Stimulated activated CD4-positive, alpha-beta T cell treated with anti-CD3 and anti-CD28 coated beads, Interleukin-15, amount 100 ng/mL, for 1 hour (primary cell): ENCODE measurements at regions not wholly inside any gene's neighbourhood (a gene's known extent, or its start where the extent isn't known, plus 50 kb on each side); places are given as distances from the start of the nearest gene placed in this dataset.

ENCODE experiments used
- DNase-seq, 2 donors: peaks; one replicate each; pipeline ENCODE4 v3.0.0-alpha.2; 2020; ENCODE audit warnings: low read depth in 1 of 2, low spot score in 1 of 2

- no peak for DNase-seq
Observed at GRCh38 chr21:27190601-27191000, 223.7 kb upstream of the ADAMTS5 start.

GRCh38 chr21:27189870-27190269 lies 223.0 kb upstream of the ADAMTS5 start:
- no peak for DNase-seq

- DNase-seq = no peak
Observed at GRCh38 chr21:27173053-27173452, 206.2 kb upstream of the ADAMTS5 start.

GRCh38 chr21:27171707-27172106 lies 204.8 kb upstream of the ADAMTS5 start:
- no peak for DNase-seq

- no peak for DNase-seq
Observed at GRCh38 chr21:27168084-27168483, 201.2 kb upstream of the ADAMTS5 start.

GRCh38 chr21:27164208-27165177 lies 197.6 kb upstream of the ADAMTS5 start:
- DNase-seq = no peak

- no peak for DNase-seq
Observed at GRCh38 chr21:27158967-27159366, 192.1 kb upstream of the ADAMTS5 start.

GRCh38 chr21:27157097-27157496 lies 190.2 kb upstream of the ADAMTS5 start:
- no peak for DNase-seq

GRCh38 chr21:27156666-27157065 lies 189.8 kb upstream of the ADAMTS5 start:
- no peak for DNase-seq

GRCh38 chr21:27155130-27155500 lies 188.2 kb upstream of the ADAMTS5 start:
- no peak for DNase-seq

- DNase-seq = no peak
Observed at GRCh38 chr21:27154451-27155129, 187.7 kb upstream of the ADAMTS5 start.

GRCh38 chr21:27152996-27153395 lies 186.1 kb upstream of the ADAMTS5 start:
- DNase-seq = no peak

- DNase-seq = no peak
Observed at GRCh38 chr21:27149034-27149433, 182.1 kb upstream of the ADAMTS5 start.

- no peak for DNase-seq
Observed at GRCh38 chr21:27146268-27146667, 179.4 kb upstream of the ADAMTS5 start.

GRCh38 chr21:27145134-27145798 lies 178.4 kb upstream of the ADAMTS5 start:
- no peak for DNase-seq

- DNase-seq = no peak
Observed at GRCh38 chr21:27143476-27143875, 176.6 kb upstream of the ADAMTS5 start.

GRCh38 chr21:27139526-27139925 lies 172.6 kb upstream of the ADAMTS5 start:
- no peak for DNase-seq

GRCh38 chr21:27134516-27134915 lies 167.6 kb upstream of the ADAMTS5 start:
- DNase-seq = no peak

GRCh38 chr21:27132266-27132665 lies 165.4 kb upstream of the ADAMTS5 start:
- DNase-seq = no peak

GRCh38 chr21:27130154-27130553 lies 163.3 kb upstream of the ADAMTS5 start:
- no peak for DNase-seq

GRCh38 chr21:27129694-27130093 lies 162.8 kb upstream of the ADAMTS5 start:
- no peak for DNase-seq

- no peak for DNase-seq
Observed at GRCh38 chr21:27129215-27129614, 162.3 kb upstream of the ADAMTS5 start.
